Right lobe of liver (tissue), 6 donors: ENCODE measurements at regions not wholly inside any gene's neighbourhood (a gene's known extent, or its start where the extent isn't known, plus 50 kb on each side); places are given as distances from the start of the nearest gene placed in this dataset.
"Not testable (repeated sequence)": the region's sequence is repeated elsewhere in the genome, so short reads cannot be mapped to it uniquely, and the experiment has no call there.

Experiments
- ATAC-seq, 4 donors: fragments of 200-7000 bp; cut with Tn5 transposase; one replicate each; pipeline ENCODE4 v1.9.1; 2020; ENCODE audit warnings: mild to moderate bottlenecking in 4 of 4, moderate library complexity in 4 of 4
- DNase-seq, 3 donors: peaks; one replicate each; pipeline ENCODE4 v3.0.0-alpha.2; 2020
- H3K27ac ChIP-seq, 3 donors: fragments of 200-600 bp; one replicate each; pipeline ENCODE4 v1.8.0; 2022
- H3K27me3 ChIP-seq, 2 donors: fragments of 200-600 bp; one replicate each; pipeline ENCODE4 v1.8.0; 2022
- H3K36me3 ChIP-seq, 4 donors: fragments of 200-600 bp; sonication (generic) in 1 of 4; one replicate each; pipeline versions ENCODE4 v1.5.1 to v1.8.0; 2017 to 2022; ENCODE audit warnings: control low read depth in 1 of 4
- H3K4me1 ChIP-seq, 4 donors: fragments of 200-600 bp; sonication (generic) in 1 of 4; one replicate each; pipeline versions ENCODE4 v1.5.1 to v1.8.0; 2017 to 2022; ENCODE audit warnings: control low read depth in 1 of 4
- H3K4me3 ChIP-seq, 3 donors: fragments of 200-600 bp; one replicate each; pipeline ENCODE4 v1.8.0; 2022
- H3K9me3 ChIP-seq, 4 donors: fragments of 200-600 bp; sonication (generic) in 1 of 4; one replicate each; pipeline versions ENCODE4 v1.5.1 to v1.8.0; 2017 to 2022; ENCODE audit warnings: control low read depth in 1 of 4
- POLR2A ChIP-seq: fragments of 450-650 bp; IDR thresholded peaks from one replicate; pipeline ENCODE4 v1.6.1; 2017; ENCODE audit warnings: antibody characterized with exemption, mild to moderate bottlenecking
- WGBS: methylation state at CpG from one replicate; pipeline ENCODE4 v1.1.6; 2018; ENCODE audit warnings: low coverage, low lambda C conversion rate; ENCODE audit not compliant: insufficient coverage; ENCODE audit errors: missing lambda C conversion rate; 5-methylcytosine and 5-hydroxymethylcytosine counted together
- intact Hi-C, 2 donors: fragments of 100-400 bp; cut with DNase I; formaldehyde crosslinking; loops; one replicate each; pipeline versions ENCODE4 v1.11.2 to v1.14.1; 2022
- TF ChIP-seq, protein P1 (sequence below), 4 donors: fragments of 200-600 bp in 3 of 4; fragments of 450-650 bp in 1 of 4; IDR thresholded peaks; one replicate each; pipeline versions ENCODE4 v1.5.1 to v1.8.0; 2016 to 2022; ENCODE audit warnings: antibody characterized with exemption in 4 of 4, mild to moderate bottlenecking in 2 of 4
- donor health status: DM: no; HTN: yes; CAD: no.
- donor health status: DM: no; HTN: no; CAD: no.
- donor health status: DM: no; HTN: no; CAD: no.
- donor health status: DM: no; HTN: yes; CAD: no.
- donor health status: DM: no; HTN: yes; CAD: no.

DNA sequence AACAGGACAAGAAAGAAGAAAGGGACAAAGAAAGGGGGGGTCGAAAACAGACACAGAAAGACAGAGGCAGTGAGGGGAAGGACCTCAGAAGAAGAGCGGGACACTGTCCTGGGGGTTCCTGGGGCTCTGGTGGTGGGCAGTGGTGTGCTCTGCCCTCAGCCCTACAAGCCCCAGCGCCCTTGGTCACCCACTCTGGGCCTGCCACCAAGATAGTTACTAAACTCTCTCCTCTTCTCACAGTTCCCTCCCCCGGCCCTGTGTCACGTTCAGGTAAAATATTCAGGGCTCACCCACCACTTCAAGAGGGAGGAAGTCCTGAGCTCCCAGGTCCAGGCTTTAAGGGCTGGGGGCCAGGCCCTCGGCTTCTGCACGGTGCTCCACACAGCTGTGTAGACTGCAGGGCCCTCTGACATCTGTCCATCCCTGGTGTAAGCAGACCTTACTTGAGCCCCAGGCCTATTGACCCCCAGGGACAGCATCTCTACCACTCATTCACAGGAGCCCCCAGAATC lies 87.4 kb downstream of the MRPL14 start:
- Histone ChIP-seq H3K4me1 (peaks cover 0 to 14% (median 6%) of the 10 kb centered on the region in 4 donors), H3K36me3 (no peaks in the 10 kb centered on the region), H3K9me3 (no peaks in the 10 kb centered on the region), H3K27ac (no peak overlapping the region), H3K27me3 (no peaks in the 10 kb centered on the region), H3K4me3 (no peak overlapping the region)
- intact Hi-C loops: no loop called here
- ATAC-seq (no peak), DNase-seq (peak in 2 of 3 donors; percentile 10 to 27)
- TF ChIP-seq POLR2A: no peak
- TF ChIP-seq, protein P1, sequence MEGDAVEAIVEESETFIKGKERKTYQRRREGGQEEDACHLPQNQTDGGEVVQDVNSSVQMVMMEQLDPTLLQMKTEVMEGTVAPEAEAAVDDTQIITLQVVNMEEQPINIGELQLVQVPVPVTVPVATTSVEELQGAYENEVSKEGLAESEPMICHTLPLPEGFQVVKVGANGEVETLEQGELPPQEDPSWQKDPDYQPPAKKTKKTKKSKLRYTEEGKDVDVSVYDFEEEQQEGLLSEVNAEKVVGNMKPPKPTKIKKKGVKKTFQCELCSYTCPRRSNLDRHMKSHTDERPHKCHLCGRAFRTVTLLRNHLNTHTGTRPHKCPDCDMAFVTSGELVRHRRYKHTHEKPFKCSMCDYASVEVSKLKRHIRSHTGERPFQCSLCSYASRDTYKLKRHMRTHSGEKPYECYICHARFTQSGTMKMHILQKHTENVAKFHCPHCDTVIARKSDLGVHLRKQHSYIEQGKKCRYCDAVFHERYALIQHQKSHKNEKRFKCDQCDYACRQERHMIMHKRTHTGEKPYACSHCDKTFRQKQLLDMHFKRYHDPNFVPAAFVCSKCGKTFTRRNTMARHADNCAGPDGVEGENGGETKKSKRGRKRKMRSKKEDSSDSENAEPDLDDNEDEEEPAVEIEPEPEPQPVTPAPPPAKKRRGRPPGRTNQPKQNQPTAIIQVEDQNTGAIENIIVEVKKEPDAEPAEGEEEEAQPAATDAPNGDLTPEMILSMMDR (IDR thresholded peaks at IDR 0.05): no peak
- WGBS: 50% methylated on average over 1 of the region's 7 CpGs

DNA sequence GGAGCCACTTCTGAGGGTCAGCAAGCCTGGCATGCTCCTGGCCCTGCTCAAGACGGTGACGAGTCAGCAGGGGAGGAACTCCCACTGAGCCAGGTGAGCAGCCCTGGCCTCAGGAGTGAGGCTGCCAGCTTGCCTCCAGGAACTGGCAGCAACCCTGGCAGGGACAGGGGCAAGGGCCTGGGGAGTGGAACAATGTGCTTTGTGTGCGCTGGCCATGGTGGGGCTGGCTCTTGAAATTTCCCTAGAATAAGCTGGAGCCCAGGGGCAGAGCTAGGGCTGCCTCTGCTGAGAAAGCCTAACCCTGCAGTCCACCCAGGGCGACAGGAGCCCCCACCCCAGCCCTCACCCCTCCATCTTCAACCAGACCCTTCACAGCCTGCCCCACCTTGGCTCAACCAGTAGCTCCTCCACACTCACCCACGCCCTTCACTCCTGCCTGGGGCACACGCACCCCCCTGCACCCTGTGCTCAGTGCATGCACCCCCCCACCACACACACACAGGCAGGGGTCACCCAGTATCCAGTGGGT lies 88.0 kb downstream of the MRPL14 start:
- ATAC-seq (no peak), DNase-seq (peak in 1 of 3 donors; percentile 41)
- no peaks in the 10 kb centered on the region for H3K36me3 ChIP-seq
- H3K4me1 ChIP-seq: peaks cover 0 to 14% (median 6%) of the 10 kb centered on the region in 4 donors
- WGBS: 90% methylated on average over 3 of the region's 6 CpGs
- no peak overlapping the region for H3K27ac ChIP-seq
- no peaks in the 10 kb centered on the region for H3K9me3 ChIP-seq
- no peaks in the 10 kb centered on the region for H3K27me3 ChIP-seq
- no peak overlapping the region for H3K4me3 ChIP-seq
- TF ChIP-seq, protein P1 (IDR thresholded peaks at IDR 0.05): no peak
- no peak for TF ChIP-seq POLR2A
- intact Hi-C loops: no loop called here

DNA sequence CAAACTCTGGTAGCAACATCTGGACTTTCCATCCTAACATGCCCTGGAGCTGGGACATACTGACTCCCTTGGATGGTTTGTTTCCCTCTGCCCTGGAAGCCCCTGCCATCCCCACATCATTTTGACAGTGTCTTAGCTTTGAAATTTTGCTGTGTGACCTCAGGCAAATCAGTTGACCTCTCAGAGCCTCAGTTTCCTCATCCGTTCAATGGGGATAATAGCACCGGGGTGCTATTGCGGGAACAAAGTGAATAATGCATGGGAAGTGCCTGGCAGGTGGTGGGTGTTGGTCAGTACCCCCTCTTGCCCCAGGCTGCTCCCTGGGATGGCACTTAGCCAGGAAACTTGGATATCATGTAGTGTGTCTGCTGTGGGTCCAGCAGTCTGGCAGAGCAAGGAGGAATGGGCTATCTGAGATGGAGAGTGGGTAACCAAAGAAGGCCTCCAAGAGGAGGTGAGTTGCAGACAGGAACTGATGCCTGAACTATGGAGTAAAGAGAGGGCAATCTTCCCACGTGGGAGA lies 88.6 kb downstream of the MRPL14 start:
- Histone ChIP-seq H3K27me3 (no peaks in the 10 kb centered on the region), H3K4me1 (peaks cover 0 to 12% (median 6%) of the 10 kb centered on the region in 4 donors), H3K27ac (no peak overlapping the region), H3K4me3 (no peak overlapping the region), H3K36me3 (no peaks in the 10 kb centered on the region), H3K9me3 (no peaks in the 10 kb centered on the region)
- peak in 1 of 3 donors; percentile 27 for DNase-seq
- no peak for TF ChIP-seq POLR2A
- TF ChIP-seq, protein P1 (IDR thresholded peaks at IDR 0.05): no peak
- 90% methylated on average over 4 of the region's 4 CpGs for WGBS
- ATAC-seq: no peak
- intact Hi-C loops: no loop called here

DNA sequence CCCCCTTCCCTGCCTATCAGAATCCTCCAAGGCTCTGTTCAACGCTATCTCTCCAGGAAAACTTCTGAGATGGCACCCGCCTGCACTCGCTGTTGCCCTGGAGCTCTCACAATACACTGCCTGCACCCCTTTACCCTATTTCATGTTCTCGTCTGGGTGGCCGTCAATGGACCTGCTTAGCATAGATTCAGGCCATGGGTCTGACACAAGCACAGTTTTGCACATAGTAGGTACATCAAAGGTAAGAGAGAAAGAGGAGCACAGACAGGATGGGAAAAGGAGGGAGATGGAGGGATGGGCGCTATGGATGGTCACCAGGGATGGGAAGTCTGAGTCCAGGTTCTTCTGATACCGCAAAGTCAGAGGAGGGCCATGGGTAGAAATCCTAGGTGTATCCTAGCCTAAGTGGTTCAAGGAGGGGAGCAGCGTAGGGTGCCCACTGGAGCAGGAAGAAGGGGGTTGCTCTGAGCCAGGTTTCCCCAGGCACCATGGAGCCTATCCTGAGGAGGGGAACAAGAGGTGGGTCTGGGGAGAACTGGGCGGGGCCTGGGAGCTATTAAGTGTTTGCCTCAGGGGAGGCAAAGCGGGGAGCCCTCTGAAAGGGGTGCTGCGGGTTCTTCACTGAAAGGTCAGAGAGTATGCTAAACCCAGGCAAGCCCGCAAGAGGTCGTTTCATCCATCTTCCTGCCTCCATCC lies 89.3 kb downstream of the MRPL14 start:
- 91% methylated on average over 10 of the region's 13 CpGs for WGBS

DNA sequence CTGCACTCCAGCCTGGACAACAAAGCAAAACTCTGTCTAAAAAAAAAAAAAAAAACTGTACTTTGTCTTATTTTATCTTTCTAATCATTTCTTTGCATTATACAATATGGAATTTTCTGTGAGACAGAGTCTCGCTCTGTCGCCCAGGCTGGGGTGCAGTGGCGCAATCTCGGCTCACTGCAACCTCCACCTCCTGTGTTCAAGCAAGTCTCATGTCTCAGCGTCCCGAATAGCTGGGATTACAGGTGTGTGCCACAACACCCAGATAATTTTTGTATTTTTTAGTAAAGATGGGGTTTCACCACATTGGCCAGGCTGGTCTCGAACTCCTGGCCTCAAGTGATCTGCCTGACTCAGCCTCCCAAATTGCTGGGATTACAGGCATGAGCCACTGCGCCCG lies 90.0 kb downstream of the MRPL14 start:
- H3K27ac ChIP-seq, H3K9me3 ChIP-seq, H3K4me3 ChIP-seq, H3K4me1 ChIP-seq, H3K27me3 ChIP-seq, ATAC-seq, intact Hi-C loops, DNase-seq, H3K36me3 ChIP-seq: not testable (repeated sequence)
- WGBS: 63% methylated on average over 7 of the region's 9 CpGs

More for the DNA sequence above, 89.3 kb downstream of the MRPL14 start:
- ATAC-seq (no peak), DNase-seq (peak in 1 of 3 donors; percentile 16)
- Histone ChIP-seq H3K27me3 (no peaks in the 10 kb centered on the region), H3K27ac (no peak overlapping the region), H3K4me1 (peaks cover 0 to 6% (median 3%) of the 10 kb centered on the region in 4 donors), H3K9me3 (no peaks in the 10 kb centered on the region), H3K36me3 (no peaks in the 10 kb centered on the region), H3K4me3 (no peak overlapping the region)
- intact Hi-C loops: no loop called here
- TF ChIP-seq, protein P1 (IDR thresholded peaks at IDR 0.05): no peak
- no peak for TF ChIP-seq POLR2A
